NB4 (cell line): ENCODE measurements at regions not wholly inside any gene's neighbourhood (a gene's known extent, or its start where the extent isn't known, plus 50 kb on each side); places are given as distances from the start of the nearest gene placed in this dataset.

Experiments
- DNase-seq: peaks from one replicate; pipeline ENCODE4 v3.0.0; 2010; ENCODE audit warnings: low read depth
- H3K4me3 ChIP-seq: one replicate; pipeline ENCODE4 v1.5.1; 2011; ENCODE audit warnings: mild to moderate bottlenecking, low read depth, low read length, moderate library complexity
- MAX ChIP-seq: IDR thresholded peaks from 2 replicates; pipeline ENCODE4 v1.6.1; 2011; ENCODE audit warnings: low read depth, low read length
- POLR2A ChIP-seq: IDR thresholded peaks from 2 replicates; pipeline ENCODE4 v1.6.1; 2011; ENCODE audit warnings: mild to moderate bottlenecking; ENCODE audit not compliant: insufficient read length; ENCODE audit errors: extremely low read depth

- DNase-seq, result no peak
- TF ChIP-seq MAX (no peak), POLR2A (no peak)
Measured at GRCh38 chr16:79263425-79263824, 337.1 kb downstream of the MAF start.

More at GRCh38 chr16:79263425-79263824, 337.1 kb downstream of the MAF start:
- no peak overlapping the region for H3K4me3 ChIP-seq
